Trophoblast cell (in vitro differentiated cells and primary cell): ENCODE measurements at regions not wholly inside any gene's neighbourhood (a gene's known extent, or its start where the extent isn't known, plus 50 kb on each side); places are given as distances from the start of the nearest gene placed in this dataset.
"Not testable (repeated sequence)": the region's sequence is repeated elsewhere in the genome, so short reads cannot be mapped to it uniquely, and the experiment has no call there.

ENCODE experiments used
- DNase-seq, 2 donors: peaks; one replicate each; pipeline ENCODE4 v3.0.0-alpha.2; 2016
- H2AFZ ChIP-seq: 2 replicates; pipeline ENCODE4 v1.6.1; 2013; ENCODE audit warnings: low read length, moderate library complexity, mild to moderate bottlenecking; ENCODE audit not compliant: insufficient read depth, poor library complexity
- H2AK5ac ChIP-seq: 2 replicates; pipeline ENCODE4 v1.6.1; 2013; ENCODE audit warnings: mild to moderate bottlenecking, low read length
- H2BK120ac ChIP-seq: 2 replicates; pipeline ENCODE4 v1.6.1; 2013; ENCODE audit warnings: low read length, mild to moderate bottlenecking, moderate library complexity; ENCODE audit not compliant: insufficient read depth, poor library complexity
- H2BK12ac ChIP-seq: 2 replicates; pipeline ENCODE4 v1.6.1; 2013; ENCODE audit warnings: mild to moderate bottlenecking, low read length, moderate library complexity
- H2BK5ac ChIP-seq: 2 replicates; pipeline ENCODE4 v1.6.1; 2013; ENCODE audit warnings: low read length, low read depth, moderate library complexity, mild to moderate bottlenecking; ENCODE audit not compliant: poor library complexity
- H3K14ac ChIP-seq: 2 replicates; pipeline ENCODE4 v1.6.1; 2013; ENCODE audit warnings: mild to moderate bottlenecking, low read length
- H3K18ac ChIP-seq: 2 replicates; pipeline ENCODE4 v1.6.1; 2013; ENCODE audit warnings: mild to moderate bottlenecking, low read length
- H3K23ac ChIP-seq: 2 replicates; pipeline ENCODE4 v1.6.1; 2013; ENCODE audit warnings: low read length
- H3K27ac ChIP-seq: 2 replicates; pipeline ENCODE4 v1.5.1; 2013; ENCODE audit warnings: low read depth, mild to moderate bottlenecking, inconsistent platforms, low read length, moderate library complexity
- H3K27me3 ChIP-seq: 2 replicates; pipeline ENCODE4 v1.6.1; 2013; ENCODE audit warnings: inconsistent platforms, mild to moderate bottlenecking, low read length, moderate library complexity; ENCODE audit not compliant: insufficient read depth
- H3K36me3 ChIP-seq, 2 experiments: 1 replicate in 1 of 2; 2 replicates in 1 of 2; pipeline ENCODE4 v1.6.1; 2013; ENCODE audit warnings: low read length in 2 of 2, mild to moderate bottlenecking in 2 of 2, moderate library complexity in 1 of 2; ENCODE audit not compliant: insufficient read depth in 2 of 2, control insufficient read depth in 1 of 2
- H3K4ac ChIP-seq: 2 replicates; pipeline ENCODE4 v1.6.1; 2013; ENCODE audit warnings: low read depth, mild to moderate bottlenecking, low read length, moderate library complexity
- H3K4me1 ChIP-seq, 2 experiments: 1 replicate in 1 of 2; 2 replicates in 1 of 2; pipeline ENCODE4 v1.6.1; 2013; ENCODE audit warnings: low read length in 2 of 2, mild to moderate bottlenecking in 2 of 2, moderate library complexity in 1 of 2; ENCODE audit not compliant: insufficient read depth in 2 of 2, control insufficient read depth in 1 of 2
- H3K4me2 ChIP-seq: 2 replicates; pipeline ENCODE4 v1.6.1; 2013; ENCODE audit warnings: inconsistent platforms, mild to moderate bottlenecking, low read length, moderate library complexity
- H3K4me3 ChIP-seq: 2 replicates; pipeline ENCODE4 v1.5.1; 2013; ENCODE audit warnings: mild to moderate bottlenecking, low read depth, low read length, inconsistent platforms
- H3K79me1 ChIP-seq: one replicate; pipeline ENCODE4 v1.6.1; 2013; ENCODE audit warnings: low read length
- H3K79me2 ChIP-seq: 2 replicates; pipeline ENCODE4 v1.6.1; 2013; ENCODE audit warnings: low read length, mild to moderate bottlenecking; ENCODE audit not compliant: control insufficient read depth, insufficient read depth, poor library complexity
- H3K9ac ChIP-seq: 2 replicates; pipeline ENCODE4 v1.6.1; 2013; ENCODE audit warnings: mild to moderate bottlenecking, low read length
- H3K9me3 ChIP-seq: 2 replicates; pipeline ENCODE4 v1.6.1; 2013; ENCODE audit warnings: low read depth, mild to moderate bottlenecking, control low read depth, inconsistent platforms, low read length; ENCODE audit not compliant: insufficient read depth
- H4K12ac ChIP-seq: 2 replicates; pipeline ENCODE4 v1.6.1; 2013; ENCODE audit warnings: low read depth, mild to moderate bottlenecking, low read length, moderate library complexity
- H4K8ac ChIP-seq: 2 replicates; pipeline ENCODE4 v1.6.1; 2013; ENCODE audit warnings: low read depth, mild to moderate bottlenecking, low read length, moderate library complexity
- H4K91ac ChIP-seq: one replicate; pipeline ENCODE4 v1.6.1; 2013; ENCODE audit warnings: low read depth, mild to moderate bottlenecking, low read length, moderate library complexity
- WGBS: extraction: QIAGEN DNeasy Blood & Tissue Kit; methylation state at CpG from one replicate; pipeline ENCODE4 v1.1.7; 2013; ENCODE audit warnings: missing lambda C conversion rate; ENCODE audit not compliant: insufficient read length, insufficient coverage; ENCODE audit errors: extremely low coverage; 5-methylcytosine and 5-hydroxymethylcytosine counted together

DNA sequence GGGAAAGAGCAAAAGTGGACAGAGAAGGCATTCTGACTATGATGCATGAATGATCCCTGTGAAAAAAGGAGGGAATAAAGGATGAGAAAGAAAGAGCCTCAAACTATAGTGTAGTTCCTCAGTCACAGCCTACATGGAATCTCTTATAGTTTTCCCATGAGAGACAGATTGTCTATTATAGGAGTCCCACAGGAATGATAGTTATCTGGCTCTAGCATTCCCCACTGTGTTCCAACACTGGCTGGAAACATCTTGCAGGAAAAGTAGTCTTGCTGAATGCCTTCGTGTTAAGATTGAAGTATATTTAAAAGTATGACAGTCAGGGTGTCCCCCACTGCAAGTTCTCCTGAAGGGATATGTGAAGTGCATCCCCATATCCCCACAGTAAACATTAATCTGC is 641.5 kb upstream of the NECTIN3 start:
- WGBS: no CpG with 5 or more reads among the region's 1 CpG
- no peak overlapping the region for H3K27ac ChIP-seq
- no peak overlapping the region for H3K23ac ChIP-seq
- no peak overlapping the region for H2AFZ ChIP-seq
- no peaks in the 10 kb centered on the region for H3K36me3 ChIP-seq
- no peak for DNase-seq
- no peak overlapping the region for H2BK5ac ChIP-seq
- no peak overlapping the region for H3K9ac ChIP-seq
- H4K12ac ChIP-seq: no peak overlapping the region
- no peak overlapping the region for H2BK12ac ChIP-seq
- H4K91ac ChIP-seq: no peak overlapping the region
- no peak overlapping the region for H3K4me3 ChIP-seq
- H3K4me2 ChIP-seq: no peak overlapping the region
- no peaks in the 10 kb centered on the region for H3K79me1 ChIP-seq
- no peak overlapping the region for H3K18ac ChIP-seq
- no peaks in the 10 kb centered on the region for H3K27me3 ChIP-seq
- no peak overlapping the region for H2AK5ac ChIP-seq
- no peaks in the 10 kb centered on the region for H3K4me1 ChIP-seq
- no peak overlapping the region for H3K4ac ChIP-seq
- no peaks in the 10 kb centered on the region for H3K9me3 ChIP-seq
- no peak overlapping the region for H3K14ac ChIP-seq
- no peak overlapping the region for H4K8ac ChIP-seq
- H2BK120ac ChIP-seq: no peak overlapping the region
- no peaks in the 10 kb centered on the region for H3K79me2 ChIP-seq

- no peak overlapping the region for H2BK5ac ChIP-seq
- no peak overlapping the region for H2AK5ac ChIP-seq
- DNase-seq: no peak
- no peak overlapping the region for H3K4me3 ChIP-seq
- no peak overlapping the region for H4K91ac ChIP-seq
- WGBS: no CpG with 5 or more reads among the region's 3 CpGs
- no peak overlapping the region for H2AFZ ChIP-seq
- no peak overlapping the region for H4K8ac ChIP-seq
- H3K23ac ChIP-seq: no peak overlapping the region
- H3K36me3 ChIP-seq: no peaks in the 10 kb centered on the region
- H3K4me1 ChIP-seq: no peaks in the 10 kb centered on the region
- H2BK120ac ChIP-seq: no peak overlapping the region
- H3K14ac ChIP-seq: no peak overlapping the region
- no peaks in the 10 kb centered on the region for H3K79me1 ChIP-seq
- no peak overlapping the region for H3K9ac ChIP-seq
- H3K27me3 ChIP-seq: no peaks in the 10 kb centered on the region
- no peak overlapping the region for H3K27ac ChIP-seq
- H3K79me2 ChIP-seq: no peaks in the 10 kb centered on the region
- no peaks in the 10 kb centered on the region for H3K9me3 ChIP-seq
- H3K18ac ChIP-seq: no peak overlapping the region
- no peak overlapping the region for H2BK12ac ChIP-seq
- no peak overlapping the region for H3K4me2 ChIP-seq
- no peak overlapping the region for H3K4ac ChIP-seq
- H4K12ac ChIP-seq: no peak overlapping the region
These were observed 635.4 kb upstream of the NECTIN3 start for GRCh38 chr3:110436209-110436608.

DNA sequence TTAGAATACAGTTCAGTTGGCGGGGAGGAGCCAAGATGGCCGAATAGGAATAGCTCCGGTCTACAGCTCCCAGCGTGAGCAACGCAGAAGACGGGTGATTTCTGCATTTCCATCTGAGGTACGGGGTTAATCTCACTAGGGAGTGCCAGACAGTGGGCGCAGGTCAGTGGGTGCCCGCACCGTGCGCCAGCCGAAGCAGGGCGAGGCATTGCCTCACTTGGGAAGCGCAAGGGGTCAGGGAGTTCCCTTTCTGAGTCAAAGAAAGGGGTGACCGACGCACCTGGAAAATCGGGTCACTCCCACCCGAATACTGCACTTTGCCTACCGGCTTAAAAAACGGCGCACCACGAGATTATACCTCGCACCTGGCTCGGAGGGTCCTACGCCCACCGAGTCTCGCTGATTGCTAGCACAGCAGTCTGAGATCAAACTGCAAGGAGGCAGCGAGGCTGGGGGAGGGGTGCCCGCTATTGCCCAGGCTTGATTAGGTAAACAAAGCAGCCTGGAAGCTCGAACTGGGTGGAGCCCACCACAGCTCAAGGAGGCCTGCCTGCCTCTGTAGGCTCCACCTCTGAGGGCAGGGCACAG is 631.5 kb upstream of the NECTIN3 start:
- H3K14ac ChIP-seq, H3K9ac ChIP-seq, DNase-seq, H3K27me3 ChIP-seq, H3K4me3 ChIP-seq, H2BK120ac ChIP-seq, H3K79me2 ChIP-seq, H2AK5ac ChIP-seq, H3K4ac ChIP-seq, H3K4me1 ChIP-seq, H3K18ac ChIP-seq, H4K91ac ChIP-seq, H3K23ac ChIP-seq, H3K27ac ChIP-seq, H3K79me1 ChIP-seq, H2BK5ac ChIP-seq, H3K36me3 ChIP-seq, H4K8ac ChIP-seq, H3K9me3 ChIP-seq, H4K12ac ChIP-seq, H2AFZ ChIP-seq, H2BK12ac ChIP-seq, H3K4me2 ChIP-seq: not testable (repeated sequence)
- WGBS: no CpG with 5 or more reads among the region's 30 CpGs

- Histone ChIP-seq H2AFZ (no peak overlapping the region), H3K4me1 (no peaks in the 10 kb centered on the region), H3K9me3 (no peaks in the 10 kb centered on the region), H2AK5ac (no peak overlapping the region), H3K23ac (no peak overlapping the region), H2BK12ac (no peak overlapping the region), H3K4ac (no peak overlapping the region), H3K27ac (no peak overlapping the region), H3K18ac (no peak overlapping the region), H2BK120ac (no peak overlapping the region), H3K14ac (no peak overlapping the region), H3K4me3 (no peak overlapping the region), H4K12ac (no peak overlapping the region), H4K8ac (no peak overlapping the region), H3K79me2 (no peaks in the 10 kb centered on the region), H3K36me3 (no peaks in the 10 kb centered on the region), H3K79me1 (no peaks in the 10 kb centered on the region), H3K27me3 (no peaks in the 10 kb centered on the region), H2BK5ac (no peak overlapping the region), H3K4me2 (no peak overlapping the region), H4K91ac (no peak overlapping the region), H3K9ac (no peak overlapping the region)
- no CpG with 5 or more reads among the region's 4 CpGs for WGBS
- no peak for DNase-seq
These were observed 617.5 kb upstream of the NECTIN3 start for GRCh38 chr3:110454066-110454465.
